Chondrocyte (in vitro differentiated cells): ENCODE measurements at regions not wholly inside any gene's neighbourhood (a gene's known extent, or its start where the extent isn't known, plus 50 kb on each side); places are given as distances from the start of the nearest gene placed in this dataset.

Experiments
- DNase-seq: peaks from one replicate; pipeline ENCODE4 v3.0.0; 2021; ENCODE audit warnings: mixed read lengths, low spot score
- H3K27ac Mint-ChIP-seq: one replicate; pipeline ENCODE4 v1.8.0; 2021; ENCODE audit warnings: mild to moderate bottlenecking, moderate library complexity, mixed read lengths; ENCODE audit not compliant: unreplicated experiment
- H3K27me3 Mint-ChIP-seq: 2 replicates; pipeline ENCODE4 v1.8.0; 2021; ENCODE audit warnings: low read depth, mixed read lengths
- H3K36me3 Mint-ChIP-seq: 2 replicates; pipeline ENCODE4 v1.8.0; 2021; ENCODE audit warnings: low read depth, mixed read lengths
- H3K4me1 Mint-ChIP-seq: 2 replicates; pipeline ENCODE4 v1.8.0; 2021; ENCODE audit warnings: low read depth, mild to moderate bottlenecking, mixed read lengths
- H3K4me3 Mint-ChIP-seq: one replicate; pipeline ENCODE4 v1.8.0; 2021; ENCODE audit warnings: mild to moderate bottlenecking, moderate library complexity, mixed read lengths; ENCODE audit not compliant: unreplicated experiment
- H3K9me3 Mint-ChIP-seq: 2 replicates; pipeline ENCODE4 v1.8.0; 2021; ENCODE audit warnings: low read depth, mixed read lengths
- TF ChIP-seq, protein P1 (sequence below): fragments of 200-600 bp; sonication (generic); IDR thresholded peaks from 2 replicates; pipeline ENCODE4 v1.5.0; 2021; ENCODE audit warnings: antibody characterized with exemption, mild to moderate bottlenecking, moderate library complexity

DNA sequence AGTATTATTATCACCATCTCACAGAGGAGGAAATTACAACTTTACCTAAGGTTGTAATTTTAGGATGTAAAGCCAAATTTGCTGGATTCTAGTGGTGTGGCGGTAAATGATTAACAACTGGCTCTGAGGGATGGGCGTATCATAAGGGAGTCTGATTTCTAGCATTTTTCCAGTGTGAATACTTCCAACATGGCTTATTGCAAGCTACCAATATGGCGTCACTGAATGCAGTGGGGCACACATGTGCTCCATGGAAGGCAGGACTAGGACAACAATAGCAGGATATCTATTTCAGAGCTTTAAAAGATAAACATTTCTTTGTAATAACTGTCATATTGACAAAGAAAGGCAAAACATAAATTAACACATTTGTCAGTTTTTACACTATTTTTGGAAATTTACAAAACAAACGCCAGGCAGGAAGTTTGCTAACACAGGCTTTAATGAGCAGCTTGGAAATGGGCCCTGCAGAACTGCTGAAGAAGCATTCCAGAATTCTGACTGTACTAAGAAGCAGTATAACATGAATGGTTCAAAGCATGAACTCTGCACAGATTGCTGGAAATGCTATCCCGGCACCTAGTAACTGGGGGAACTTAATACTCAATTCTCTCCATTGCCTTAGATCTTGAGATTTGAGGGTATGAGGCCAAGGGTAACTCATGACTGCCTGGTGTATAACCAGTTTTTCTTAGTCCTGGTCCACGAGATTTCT is 439.3 kb upstream of the MAP2 start:
- Mint-ChIP-seq H3K4me1 (no peaks in the 10 kb centered on the region), H3K27ac (no peak overlapping the region), H3K9me3 (peaks cover 7% of the 10 kb centered on the region), H3K4me3 (no peak overlapping the region), H3K27me3 (no peaks in the 10 kb centered on the region), H3K36me3 (no peaks in the 10 kb centered on the region)
- no peak for DNase-seq
- TF ChIP-seq, protein P1, sequence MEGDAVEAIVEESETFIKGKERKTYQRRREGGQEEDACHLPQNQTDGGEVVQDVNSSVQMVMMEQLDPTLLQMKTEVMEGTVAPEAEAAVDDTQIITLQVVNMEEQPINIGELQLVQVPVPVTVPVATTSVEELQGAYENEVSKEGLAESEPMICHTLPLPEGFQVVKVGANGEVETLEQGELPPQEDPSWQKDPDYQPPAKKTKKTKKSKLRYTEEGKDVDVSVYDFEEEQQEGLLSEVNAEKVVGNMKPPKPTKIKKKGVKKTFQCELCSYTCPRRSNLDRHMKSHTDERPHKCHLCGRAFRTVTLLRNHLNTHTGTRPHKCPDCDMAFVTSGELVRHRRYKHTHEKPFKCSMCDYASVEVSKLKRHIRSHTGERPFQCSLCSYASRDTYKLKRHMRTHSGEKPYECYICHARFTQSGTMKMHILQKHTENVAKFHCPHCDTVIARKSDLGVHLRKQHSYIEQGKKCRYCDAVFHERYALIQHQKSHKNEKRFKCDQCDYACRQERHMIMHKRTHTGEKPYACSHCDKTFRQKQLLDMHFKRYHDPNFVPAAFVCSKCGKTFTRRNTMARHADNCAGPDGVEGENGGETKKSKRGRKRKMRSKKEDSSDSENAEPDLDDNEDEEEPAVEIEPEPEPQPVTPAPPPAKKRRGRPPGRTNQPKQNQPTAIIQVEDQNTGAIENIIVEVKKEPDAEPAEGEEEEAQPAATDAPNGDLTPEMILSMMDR, result no peak

DNA sequence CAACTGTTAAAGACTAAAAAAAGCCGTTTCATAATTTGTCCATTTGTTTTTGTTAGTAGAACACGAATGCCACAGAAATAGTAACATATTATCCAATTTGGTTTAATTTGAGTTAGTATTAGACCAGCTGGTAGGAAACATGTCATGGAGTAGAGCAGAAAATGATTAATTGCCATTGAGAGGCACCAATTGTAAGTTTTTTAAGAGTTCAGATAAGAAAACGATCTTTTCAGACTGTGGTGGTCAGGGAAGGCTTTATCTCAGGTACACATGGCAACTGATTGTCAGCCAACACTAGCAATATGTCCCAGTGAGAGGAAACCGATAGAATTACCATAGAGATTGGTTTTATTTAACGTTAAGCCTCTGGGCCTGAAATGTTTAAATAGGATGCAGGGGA is 438.2 kb upstream of the MAP2 start:
- TF ChIP-seq, protein P1, result no peak
- H3K27ac Mint-ChIP-seq, result no peak overlapping the region
- no peaks in the 10 kb centered on the region for H3K36me3 Mint-ChIP-seq
- DNase-seq, result no peak
- no peaks in the 10 kb centered on the region for H3K27me3 Mint-ChIP-seq
- H3K4me1 Mint-ChIP-seq, result no peaks in the 10 kb centered on the region
- no peak overlapping the region for H3K4me3 Mint-ChIP-seq
- peaks cover 7% of the 10 kb centered on the region for H3K9me3 Mint-ChIP-seq

DNA sequence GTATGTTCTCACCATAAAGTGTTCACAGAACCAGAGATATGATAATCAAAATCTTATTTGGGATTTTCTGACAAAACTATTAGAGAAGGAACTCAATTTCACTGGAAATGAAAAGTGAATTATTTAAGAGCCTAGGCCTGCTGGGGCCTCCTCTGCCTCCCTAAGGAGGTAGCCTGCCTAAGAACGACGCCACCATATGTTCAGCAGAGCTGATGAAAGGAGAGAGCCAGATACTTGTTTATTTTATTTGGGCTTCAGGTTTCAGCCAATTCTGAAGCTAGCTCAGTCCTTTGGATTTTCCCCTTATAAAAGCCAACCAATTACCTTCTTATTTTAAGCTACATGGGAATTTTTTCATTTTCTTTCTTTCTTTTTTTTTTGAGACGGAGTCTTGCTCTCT is 433.1 kb upstream of the MAP2 start:
- Mint-ChIP-seq H3K36me3 (no peaks in the 10 kb centered on the region), H3K4me3 (no peak overlapping the region), H3K4me1 (no peaks in the 10 kb centered on the region), H3K27ac (no peak overlapping the region), H3K27me3 (no peaks in the 10 kb centered on the region), H3K9me3 (peaks cover 10% of the 10 kb centered on the region)
- DNase-seq, result no peak
- TF ChIP-seq, protein P1, result no peak

DNA sequence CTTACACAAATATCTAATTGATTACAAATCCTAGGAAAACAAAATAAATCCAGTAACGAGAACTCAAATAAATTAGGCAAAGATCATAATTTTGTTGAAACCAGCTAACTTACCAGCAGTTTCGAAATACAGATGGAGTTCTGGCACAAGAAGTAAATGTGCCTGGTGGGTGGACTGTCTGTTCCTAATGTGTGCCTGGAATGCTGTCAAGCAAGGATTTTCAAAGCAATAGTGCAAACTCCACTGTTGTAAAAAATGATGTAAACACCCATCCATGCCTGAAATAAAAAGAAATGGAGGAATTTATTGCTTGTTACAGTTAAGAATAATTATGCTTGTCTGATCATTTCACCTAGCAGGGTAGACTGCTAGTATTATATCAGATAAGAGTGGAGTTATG is 423.9 kb upstream of the MAP2 start:
- no peak for DNase-seq
- TF ChIP-seq, protein P1, result no peak
- H3K4me3 Mint-ChIP-seq, result no peak overlapping the region
- H3K36me3 Mint-ChIP-seq, result no peaks in the 10 kb centered on the region
- H3K9me3 Mint-ChIP-seq, result peaks cover 9% of the 10 kb centered on the region
- no peaks in the 10 kb centered on the region for H3K4me1 Mint-ChIP-seq
- no peaks in the 10 kb centered on the region for H3K27me3 Mint-ChIP-seq
- H3K27ac Mint-ChIP-seq, result no peak overlapping the region

DNA sequence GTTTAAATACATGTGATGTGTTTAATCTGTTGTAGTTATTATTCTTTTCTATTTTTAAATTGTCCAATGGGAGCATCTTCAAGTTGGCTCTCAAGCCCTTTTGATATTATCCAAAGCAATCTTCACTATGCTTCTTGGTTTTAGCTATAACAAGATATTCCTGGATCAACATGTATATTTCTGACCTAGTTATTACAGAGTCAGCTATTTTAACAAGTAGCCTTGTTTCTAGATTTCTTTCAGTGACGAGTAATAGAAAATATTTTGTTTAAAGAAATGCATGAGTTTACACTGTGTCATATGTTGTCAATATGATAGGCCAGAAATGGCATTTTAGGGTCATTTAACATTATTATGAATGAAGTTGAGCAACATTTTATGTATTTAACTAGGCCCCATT is 421.8 kb upstream of the MAP2 start:
- no peaks in the 10 kb centered on the region for H3K36me3 Mint-ChIP-seq
- H3K9me3 Mint-ChIP-seq, result peaks cover 18% of the 10 kb centered on the region
- H3K4me1 Mint-ChIP-seq, result no peaks in the 10 kb centered on the region
- TF ChIP-seq, protein P1, result no peak
- no peak for DNase-seq
- H3K4me3 Mint-ChIP-seq, result no peak overlapping the region
- H3K27ac Mint-ChIP-seq, result no peak overlapping the region
- H3K27me3 Mint-ChIP-seq, result no peaks in the 10 kb centered on the region
